Type B pancreatic cell (in vitro differentiated cells): ENCODE measurements at regions not wholly inside any gene's neighbourhood (a gene's known extent, or its start where the extent isn't known, plus 50 kb on each side); places are given as distances from the start of the nearest gene placed in this dataset.

Experiments
- DNase-seq: peaks from one replicate; pipeline ENCODE4 v3.0.0; 2021; ENCODE audit warnings: mixed read lengths; ENCODE audit not compliant: unreplicated experiment; ENCODE audit errors: extremely low spot score
- H3K27ac Mint-ChIP-seq: 2 replicates; pipeline ENCODE4 v1.8.0; 2021; ENCODE audit warnings: mild to moderate bottlenecking, mixed read lengths
- H3K27me3 Mint-ChIP-seq: 2 replicates; pipeline ENCODE4 v1.8.0; 2021; ENCODE audit warnings: mixed read lengths
- H3K36me3 Mint-ChIP-seq: 2 replicates; pipeline ENCODE4 v1.8.0; 2021; ENCODE audit warnings: mixed read lengths
- H3K4me1 Mint-ChIP-seq: one replicate; pipeline ENCODE4 v1.8.0; 2021; ENCODE audit warnings: mixed read lengths; ENCODE audit not compliant: unreplicated experiment
- H3K4me3 Mint-ChIP-seq: 2 replicates; pipeline ENCODE4 v1.8.0; 2021; ENCODE audit warnings: mild to moderate bottlenecking, mixed read lengths
- H3K9me3 Mint-ChIP-seq: 2 replicates; pipeline ENCODE4 v1.8.0; 2021; ENCODE audit warnings: mixed read lengths
- TF ChIP-seq, protein P1 (sequence below): fragments of 200-600 bp; sonication (generic); conservative IDR thresholded peaks from 2 replicates; pipeline ENCODE4 v1.5.0; 2021; ENCODE audit warnings: antibody characterized with exemption, mild to moderate bottlenecking

DNA sequence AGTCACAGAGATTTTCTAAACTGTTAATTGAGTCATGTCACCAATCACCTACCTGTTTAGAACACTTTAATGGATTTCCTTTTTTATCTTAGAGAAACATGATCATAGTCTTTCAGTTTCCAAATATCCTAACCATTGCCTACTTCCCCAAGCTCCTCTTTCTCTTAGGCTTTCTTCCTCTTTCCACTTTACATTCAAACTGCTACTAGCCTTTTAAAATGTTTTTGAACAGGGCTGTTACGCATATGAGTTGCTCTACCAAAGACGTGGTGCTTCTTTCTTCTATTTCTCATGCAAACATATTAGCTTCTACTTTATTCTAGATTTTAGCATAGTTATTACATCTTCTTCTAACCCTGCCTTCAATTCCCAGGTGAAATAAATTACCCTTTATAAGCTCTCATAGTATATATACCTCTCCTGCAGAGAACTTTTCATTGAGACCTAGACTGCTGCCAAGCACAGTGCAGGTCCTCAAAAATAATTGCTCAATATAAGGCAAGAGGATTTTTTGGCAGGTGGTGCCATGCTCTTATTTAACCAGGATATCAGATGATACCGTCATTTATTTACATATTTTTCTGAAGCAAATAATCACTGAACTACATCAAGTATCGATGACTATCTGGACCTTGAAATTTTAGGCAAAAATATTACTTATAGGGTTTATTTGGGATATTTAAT is 937.1 kb downstream of the TSN start:
- Mint-ChIP-seq H3K4me3 (no peak overlapping the region), H3K27me3 (peaks cover 3% of the 10 kb centered on the region), H3K9me3 (peaks cover 9% of the 10 kb centered on the region), H3K27ac (no peak overlapping the region), H3K4me1 (peaks cover 4% of the 10 kb centered on the region), H3K36me3 (no peaks in the 10 kb centered on the region)
- TF ChIP-seq, protein P1, sequence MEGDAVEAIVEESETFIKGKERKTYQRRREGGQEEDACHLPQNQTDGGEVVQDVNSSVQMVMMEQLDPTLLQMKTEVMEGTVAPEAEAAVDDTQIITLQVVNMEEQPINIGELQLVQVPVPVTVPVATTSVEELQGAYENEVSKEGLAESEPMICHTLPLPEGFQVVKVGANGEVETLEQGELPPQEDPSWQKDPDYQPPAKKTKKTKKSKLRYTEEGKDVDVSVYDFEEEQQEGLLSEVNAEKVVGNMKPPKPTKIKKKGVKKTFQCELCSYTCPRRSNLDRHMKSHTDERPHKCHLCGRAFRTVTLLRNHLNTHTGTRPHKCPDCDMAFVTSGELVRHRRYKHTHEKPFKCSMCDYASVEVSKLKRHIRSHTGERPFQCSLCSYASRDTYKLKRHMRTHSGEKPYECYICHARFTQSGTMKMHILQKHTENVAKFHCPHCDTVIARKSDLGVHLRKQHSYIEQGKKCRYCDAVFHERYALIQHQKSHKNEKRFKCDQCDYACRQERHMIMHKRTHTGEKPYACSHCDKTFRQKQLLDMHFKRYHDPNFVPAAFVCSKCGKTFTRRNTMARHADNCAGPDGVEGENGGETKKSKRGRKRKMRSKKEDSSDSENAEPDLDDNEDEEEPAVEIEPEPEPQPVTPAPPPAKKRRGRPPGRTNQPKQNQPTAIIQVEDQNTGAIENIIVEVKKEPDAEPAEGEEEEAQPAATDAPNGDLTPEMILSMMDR, result no peak
- DNase-seq, result no peak

DNA sequence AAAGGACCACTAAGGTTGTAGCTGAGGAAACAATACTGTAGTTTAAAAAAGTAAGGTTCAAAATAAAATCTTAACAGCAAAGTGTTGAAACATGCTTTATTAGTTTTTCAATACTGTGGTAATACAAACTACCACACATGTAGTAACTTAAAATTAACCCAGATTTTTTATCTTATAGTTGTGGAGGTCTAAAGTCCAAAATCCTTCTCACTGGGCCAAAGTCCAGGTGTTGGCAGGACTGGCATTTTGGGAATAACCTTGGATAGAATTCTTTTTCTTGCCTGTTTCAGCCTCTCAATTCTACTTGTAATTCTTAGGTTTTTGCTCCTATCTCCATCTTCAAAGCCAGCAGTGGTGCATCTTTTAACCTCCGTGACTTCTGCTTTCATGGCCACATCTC is 942.0 kb downstream of the TSN start:
- H3K36me3 Mint-ChIP-seq, result no peaks in the 10 kb centered on the region
- no peaks in the 10 kb centered on the region for H3K9me3 Mint-ChIP-seq
- TF ChIP-seq, protein P1, result no peak
- no peaks in the 10 kb centered on the region for H3K4me1 Mint-ChIP-seq
- H3K27ac Mint-ChIP-seq, result no peak overlapping the region
- no peaks in the 10 kb centered on the region for H3K27me3 Mint-ChIP-seq
- DNase-seq, result no peak
- no peak overlapping the region for H3K4me3 Mint-ChIP-seq

DNA sequence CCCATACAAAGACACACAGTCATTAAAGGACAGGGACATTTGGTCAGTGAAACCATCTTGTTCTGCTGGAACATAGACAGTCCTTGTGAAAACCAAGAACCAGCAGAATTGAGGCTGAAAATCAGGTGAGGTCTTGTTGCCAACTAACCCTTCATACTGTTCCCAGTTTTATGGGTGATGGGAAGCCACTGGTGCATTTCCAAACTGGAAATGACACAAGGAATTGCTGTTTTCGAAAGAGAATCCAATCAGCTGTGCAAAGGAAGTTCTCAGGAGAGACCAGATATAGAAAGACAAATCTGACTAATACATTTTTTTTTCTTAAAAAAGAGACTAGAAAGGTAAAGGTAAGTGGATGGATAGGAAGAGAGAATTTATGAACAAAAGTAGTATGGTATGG is 948.2 kb downstream of the TSN start:
- Mint-ChIP-seq H3K9me3 (peaks cover 4% of the 10 kb centered on the region), H3K27ac (no peak overlapping the region), H3K27me3 (no peaks in the 10 kb centered on the region), H3K36me3 (peaks cover 3% of the 10 kb centered on the region), H3K4me3 (no peak overlapping the region), H3K4me1 (no peaks in the 10 kb centered on the region)
- TF ChIP-seq, protein P1, result no peak
- DNase-seq, result no peak

DNA sequence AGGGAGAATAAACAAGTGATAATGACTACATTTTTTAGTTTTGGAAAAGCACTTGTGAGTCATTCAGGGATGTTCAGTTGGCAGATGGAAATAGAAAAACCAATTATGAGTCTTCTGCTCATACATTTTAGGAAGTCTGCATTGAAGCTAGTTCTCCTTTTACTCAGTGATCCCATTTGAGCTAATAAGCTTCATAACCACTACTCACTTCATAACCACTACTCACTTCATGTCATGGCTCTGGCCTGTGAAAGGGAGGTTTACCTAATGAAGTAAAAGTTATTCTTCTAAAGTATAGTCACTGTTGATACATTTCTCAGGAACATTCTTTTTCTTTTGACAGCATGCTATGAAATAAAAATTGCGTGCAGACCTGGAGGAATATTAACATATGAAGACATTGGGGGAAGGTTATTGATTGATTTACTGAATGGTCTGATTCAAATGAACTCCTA is 948.7 kb downstream of the TSN start:
- Mint-ChIP-seq H3K36me3 (peaks cover 4% of the 10 kb centered on the region), H3K4me1 (no peaks in the 10 kb centered on the region), H3K27ac (no peak overlapping the region), H3K27me3 (no peaks in the 10 kb centered on the region), H3K9me3 (peaks cover 8% of the 10 kb centered on the region), H3K4me3 (no peak overlapping the region)
- DNase-seq, result no peak
- TF ChIP-seq, protein P1, result no peak

DNA sequence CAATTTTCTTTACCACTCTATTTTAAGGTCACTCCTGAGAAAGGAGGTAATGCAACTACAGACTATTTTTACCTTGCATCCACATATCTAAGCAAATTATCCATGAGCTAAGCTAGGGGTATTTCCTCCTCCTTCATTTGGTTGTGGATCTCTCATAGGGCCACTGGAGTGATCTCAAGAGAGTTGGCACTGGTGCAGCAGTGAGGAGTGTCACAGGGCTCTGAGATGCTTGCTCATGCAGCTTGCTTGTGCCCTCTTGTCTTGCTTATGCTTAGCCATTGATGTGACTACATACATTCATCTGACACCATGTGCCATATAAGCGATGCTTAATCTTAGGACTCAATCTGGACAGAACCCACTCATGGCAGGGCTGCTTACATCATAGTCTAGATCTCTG is 950.3 kb downstream of the TSN start:
- no peaks in the 10 kb centered on the region for H3K27me3 Mint-ChIP-seq
- peaks cover 4% of the 10 kb centered on the region for H3K36me3 Mint-ChIP-seq
- no peak overlapping the region for H3K4me3 Mint-ChIP-seq
- peaks cover 9% of the 10 kb centered on the region for H3K9me3 Mint-ChIP-seq
- no peak for DNase-seq
- no peaks in the 10 kb centered on the region for H3K4me1 Mint-ChIP-seq
- no peak overlapping the region for H3K27ac Mint-ChIP-seq
- TF ChIP-seq, protein P1, result no peak
